ENCODE measurements at regions not wholly inside any gene's neighbourhood (a gene's known extent, or its start where the extent isn't known, plus 50 kb on each side); places are given as distances from the start of the nearest gene placed in this dataset.
A peak's percentile ranks its signal among the peaks of the same experiment; 100 is the strongest.
"Not testable (repeated sequence)": the region's sequence is repeated elsewhere in the genome, so short reads cannot be mapped to it uniquely, and the experiment has no call there.

- DNase-seq (ENCODE audit: low read depth) = no peak
These were observed 138.3 kb downstream of the FOXL1 start for GRCh38 chr16:86716649-86717048.

DNA sequence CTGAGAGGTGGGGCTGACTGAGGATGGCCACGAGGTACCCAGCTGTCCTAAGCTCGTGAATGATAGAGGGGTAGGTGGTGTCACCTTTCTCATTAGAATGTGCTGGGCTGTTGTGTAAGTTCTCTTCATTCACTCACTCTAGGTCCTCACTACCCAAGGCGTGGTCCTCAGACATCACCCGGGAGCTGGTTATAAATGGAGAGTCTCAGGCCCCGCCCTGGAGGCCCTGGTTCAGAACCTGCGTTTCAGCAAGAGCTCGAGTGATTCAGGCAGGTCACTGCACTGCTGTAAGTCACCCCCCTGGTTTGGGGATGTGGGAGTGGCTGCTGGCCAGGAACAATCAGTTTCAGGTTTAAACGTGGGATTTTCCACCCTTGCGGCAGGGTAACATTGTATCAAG lies 139.8 kb downstream of the FOXL1 start:
- DNase-seq (ENCODE audit: low read depth) = no peak

- DNase-seq (ENCODE audit: low read depth) = peak; percentile 75
These were observed 144.6 kb downstream of the FOXL1 start for GRCh38 chr16:86722970-86723369.

GRCh38 chr16:86723689-86724088 lies 145.3 kb downstream of the FOXL1 start:
- DNase-seq (ENCODE audit: low read depth) = no peak

DNA sequence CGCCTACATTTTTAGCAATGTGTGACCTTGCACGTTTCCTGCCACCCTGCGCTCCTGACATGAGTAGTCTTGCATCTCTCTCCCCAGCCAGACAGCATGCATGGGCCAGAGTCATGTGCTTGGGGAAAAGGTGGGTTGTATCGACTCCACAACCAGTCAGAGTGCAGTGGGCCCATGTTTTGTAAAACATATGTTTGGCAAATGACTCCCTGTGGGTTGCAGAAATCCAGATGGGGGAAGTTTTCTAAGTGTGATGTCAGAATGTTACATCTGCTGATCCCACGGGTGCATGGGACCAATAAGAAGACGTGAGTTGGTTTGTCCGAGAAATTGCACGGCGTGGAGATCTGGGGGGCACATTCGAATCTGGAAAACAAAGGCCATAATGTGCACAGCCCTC lies 147.1 kb downstream of the FOXL1 start:
- DNase-seq (ENCODE audit: low read depth) = no peak

DNA sequence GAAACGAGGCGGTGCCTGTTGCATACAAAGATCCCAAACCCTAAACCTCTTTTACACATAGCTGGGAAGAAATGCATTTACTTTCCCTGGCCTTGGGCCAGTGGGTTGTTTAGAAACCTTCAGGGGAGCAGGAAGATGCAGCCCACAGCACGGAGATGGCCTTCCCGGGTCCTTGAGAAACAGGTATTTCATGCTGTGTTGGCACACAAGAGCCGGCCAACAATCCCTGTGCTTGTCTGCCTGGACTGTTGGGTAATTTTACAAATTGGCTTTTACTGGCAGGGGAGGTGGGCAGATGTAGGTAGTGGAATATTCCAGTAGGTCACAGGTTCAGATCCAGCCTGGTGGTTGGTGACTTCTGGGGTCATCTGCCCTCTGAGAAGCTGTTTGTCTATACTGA lies 148.0 kb downstream of the FOXL1 start:
- DNase-seq (ENCODE audit: low read depth) = no peak

GRCh38 chr16:86727131-86727530 lies 148.8 kb downstream of the FOXL1 start:
- DNase-seq (ENCODE audit: low read depth) = no peak

DNA sequence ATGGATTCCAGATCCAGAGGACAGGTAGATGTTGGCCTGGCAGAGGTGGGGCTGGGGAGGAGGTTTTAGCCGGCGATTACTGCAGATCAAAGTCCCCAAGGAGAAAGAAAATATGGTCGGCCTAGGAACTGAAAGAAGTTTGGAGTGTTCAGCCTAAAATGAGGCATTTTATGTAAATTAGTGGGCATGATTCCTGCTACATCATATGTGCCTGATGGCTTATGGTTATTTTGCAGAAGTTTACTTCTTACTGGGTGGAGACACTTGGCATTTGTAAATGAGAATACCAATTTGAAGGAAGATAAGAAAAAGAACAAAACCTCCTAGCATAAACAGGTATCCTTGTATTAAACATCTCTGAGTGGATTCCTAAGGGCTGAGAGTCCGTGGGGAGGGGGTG lies 149.3 kb downstream of the FOXL1 start:
- no peak for DNase-seq (ENCODE audit: low read depth)

DNA sequence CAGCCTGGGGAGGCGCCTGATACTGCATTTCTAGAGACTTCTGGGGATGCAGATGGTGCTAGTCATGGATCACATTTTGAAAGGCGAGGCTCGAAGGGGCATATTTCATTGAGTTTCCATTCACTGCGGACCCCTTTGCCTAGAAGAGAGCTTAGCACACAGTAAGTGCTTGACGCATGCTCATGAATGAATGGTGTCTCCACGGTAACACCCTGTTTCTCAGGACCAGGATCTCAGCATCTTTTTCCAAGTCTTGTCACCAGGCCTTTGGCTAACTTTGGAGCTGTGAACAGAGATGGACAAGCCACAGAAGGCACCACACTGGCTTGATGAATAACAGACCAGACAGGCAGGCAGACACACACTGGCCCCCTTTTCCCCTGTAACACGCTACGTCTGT lies 151.3 kb downstream of the FOXL1 start:
- no peak for DNase-seq (ENCODE audit: low read depth)

DNA sequence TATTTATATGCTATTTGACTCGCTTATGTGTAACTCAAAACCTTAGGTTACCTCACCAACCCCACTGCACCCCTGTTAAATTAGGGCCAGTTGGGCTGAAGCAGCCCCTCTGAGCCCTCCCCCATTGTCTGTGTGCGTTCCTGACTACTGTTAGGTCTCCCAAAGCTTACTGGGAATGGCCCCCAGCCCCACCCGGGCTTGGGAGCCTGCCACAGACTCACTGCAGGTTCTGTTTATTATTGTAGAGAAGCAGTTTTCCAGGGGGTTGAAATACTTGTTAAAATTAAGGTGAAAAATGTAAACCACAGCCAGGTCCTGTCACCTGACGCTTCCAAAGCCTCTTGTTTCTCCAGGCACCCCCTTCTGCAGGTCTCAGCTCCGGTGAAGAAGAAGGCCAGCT lies 151.7 kb downstream of the FOXL1 start:
- no peak for DNase-seq (ENCODE audit: low read depth)

DNA sequence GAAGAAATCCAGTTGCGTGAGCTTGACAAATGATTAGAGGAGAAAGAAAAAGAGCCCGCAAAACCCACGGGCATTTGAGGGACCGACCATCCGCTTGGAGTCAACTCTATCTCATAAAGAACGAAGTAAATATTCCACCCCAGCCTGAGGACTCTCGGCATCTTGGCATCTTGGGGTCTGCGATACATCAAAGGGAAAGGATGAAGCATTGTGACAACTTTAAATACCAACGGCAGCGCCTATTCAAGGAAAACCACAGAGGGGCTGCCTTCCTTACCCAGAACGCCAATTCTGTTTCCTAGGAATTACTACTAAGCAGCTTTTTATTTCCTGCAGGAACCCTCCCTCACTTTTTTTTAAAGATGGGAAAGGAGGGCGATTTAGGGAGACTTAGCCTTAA lies 152.2 kb downstream of the FOXL1 start:
- no peak for DNase-seq (ENCODE audit: low read depth)

DNA sequence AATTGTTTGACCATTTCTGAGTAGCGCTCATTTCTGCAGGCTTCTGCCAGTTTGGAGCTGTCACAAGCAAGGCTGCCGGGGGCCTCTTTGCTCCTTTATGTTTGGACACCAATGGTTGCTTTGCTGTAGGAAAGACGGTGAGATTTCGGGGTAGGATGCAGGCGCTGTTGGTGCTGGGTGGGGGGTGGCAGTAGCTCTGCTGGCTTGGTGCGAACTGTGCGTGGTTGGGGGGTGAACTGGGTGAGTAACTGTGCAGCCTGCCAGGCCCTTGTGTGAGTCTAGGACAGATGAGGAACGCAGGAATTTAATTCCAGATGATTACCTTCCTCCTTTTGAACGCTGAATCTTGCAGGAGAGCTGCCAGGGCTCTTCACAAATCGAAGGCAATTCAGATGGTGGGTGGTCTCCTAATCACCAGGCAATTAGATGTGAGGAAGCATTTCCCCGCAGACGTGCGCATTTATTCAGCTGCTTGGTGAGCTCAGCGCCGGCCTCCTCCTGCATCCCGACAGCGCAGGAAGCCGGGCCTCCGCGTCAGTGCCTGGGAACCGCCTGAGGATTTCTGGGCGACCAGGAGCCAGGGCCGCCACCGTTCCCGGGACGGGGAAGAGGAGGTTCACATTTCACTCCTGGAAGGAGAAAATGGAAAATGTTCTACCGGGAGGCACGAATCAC lies 154.4 kb downstream of the FOXL1 start:
- no peak for DNase-seq (ENCODE audit: low read depth)

DNA sequence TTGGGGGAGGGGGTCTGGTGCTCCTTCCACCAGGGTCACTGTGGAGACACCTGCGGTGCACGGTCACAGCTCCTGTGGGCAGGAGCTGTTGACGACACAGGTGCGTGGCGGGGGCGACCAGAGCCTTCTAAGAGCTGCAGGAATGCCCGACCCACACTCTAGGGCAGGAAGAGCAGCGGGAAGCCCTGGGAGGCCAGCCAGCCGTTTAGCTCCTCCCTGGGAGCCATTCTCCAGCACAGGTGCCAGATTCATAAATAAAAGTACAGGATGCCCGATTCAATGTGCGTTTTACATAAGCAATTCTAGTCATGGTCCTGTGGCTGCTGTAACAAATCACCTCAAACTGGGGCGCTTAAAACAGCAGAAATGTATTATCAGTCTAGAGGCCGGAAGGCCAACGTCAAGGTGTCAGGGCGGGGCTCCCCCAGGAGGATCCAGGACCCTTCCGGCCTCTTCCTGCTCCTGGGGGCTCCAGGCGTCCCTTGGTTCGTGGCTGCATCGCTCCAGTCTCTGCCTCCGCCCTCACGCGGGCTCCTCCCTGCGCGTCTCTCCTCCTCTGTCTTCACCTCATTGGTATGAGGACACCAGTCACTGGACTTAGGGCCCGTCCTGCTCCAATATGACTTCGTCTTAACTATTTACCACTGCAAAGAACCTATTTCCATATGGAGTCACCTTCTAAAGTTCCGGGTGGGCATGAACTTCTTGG lies 155.4 kb downstream of the FOXL1 start:
- no peak for DNase-seq (ENCODE audit: low read depth)

GRCh38 chr16:86734543-86735460 lies 156.5 kb downstream of the FOXL1 start:
- DNase-seq (ENCODE audit: low read depth) = no peak

- DNase-seq (ENCODE audit: low read depth) = no peak
These were observed 157.4 kb downstream of the FOXL1 start for GRCh38 chr16:86735727-86736126.

DNA sequence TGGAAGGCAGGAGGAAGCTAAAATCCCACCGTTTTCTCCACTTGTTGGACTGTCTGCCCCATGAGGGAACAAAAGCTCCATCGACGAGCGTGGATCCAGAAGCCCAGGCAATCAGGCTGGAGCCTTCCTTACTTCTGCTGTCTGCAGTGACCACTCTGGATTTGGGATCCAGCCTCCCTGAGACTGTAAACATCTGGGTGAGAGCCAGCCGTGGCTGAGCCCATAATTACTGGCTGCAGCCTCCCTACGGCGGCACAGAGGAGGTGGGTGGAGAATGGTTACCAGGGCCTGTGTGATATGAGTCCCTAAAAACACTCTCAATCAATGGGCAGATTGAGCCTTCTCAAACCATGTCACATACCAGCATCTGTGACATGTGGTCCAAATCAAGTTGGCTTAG lies 158.2 kb downstream of the FOXL1 start:
- no peak for DNase-seq (ENCODE audit: low read depth)

DNA sequence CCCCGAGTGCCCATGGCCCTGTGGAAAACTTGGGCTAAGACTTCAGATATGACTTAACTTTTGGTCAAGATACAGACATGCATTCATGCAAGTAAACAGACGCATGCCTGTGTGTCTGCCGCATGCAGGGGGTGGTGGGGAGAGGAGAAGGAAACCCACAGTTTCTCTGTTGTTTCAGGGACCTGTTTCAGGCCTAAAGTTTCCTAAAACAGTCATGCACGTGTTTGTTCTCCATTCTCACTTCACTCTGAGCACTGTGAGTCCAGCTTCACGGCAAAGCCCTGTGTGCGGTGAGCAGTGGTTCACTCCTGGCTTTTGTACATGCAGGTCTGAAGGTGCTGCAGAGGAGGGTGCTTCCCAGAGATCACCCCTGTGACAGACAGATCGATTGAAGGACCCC lies 158.7 kb downstream of the FOXL1 start:
- no peak for DNase-seq (ENCODE audit: low read depth)

DNA sequence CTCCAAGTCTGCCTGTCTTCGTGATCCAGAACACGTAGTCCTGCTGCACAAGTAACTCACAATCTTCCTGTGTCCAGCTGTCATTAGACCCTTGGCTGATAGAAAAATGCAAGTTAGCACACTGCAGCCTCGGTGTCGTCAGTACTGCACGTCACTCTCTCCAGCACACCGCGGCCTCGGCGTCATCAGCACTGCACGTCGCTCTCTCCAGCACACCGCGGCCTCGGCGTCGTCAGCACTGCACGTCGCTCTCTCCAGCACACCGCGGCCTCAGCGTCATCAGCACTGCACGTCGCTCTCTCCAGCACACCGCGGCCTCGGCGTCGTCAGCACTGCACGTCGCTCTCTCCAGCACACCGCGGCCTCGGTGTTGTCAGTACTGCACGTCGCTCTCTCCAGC lies 160.0 kb downstream of the FOXL1 start:
- not testable (repeated sequence) for DNase-seq (ENCODE audit: low read depth)

DNA sequence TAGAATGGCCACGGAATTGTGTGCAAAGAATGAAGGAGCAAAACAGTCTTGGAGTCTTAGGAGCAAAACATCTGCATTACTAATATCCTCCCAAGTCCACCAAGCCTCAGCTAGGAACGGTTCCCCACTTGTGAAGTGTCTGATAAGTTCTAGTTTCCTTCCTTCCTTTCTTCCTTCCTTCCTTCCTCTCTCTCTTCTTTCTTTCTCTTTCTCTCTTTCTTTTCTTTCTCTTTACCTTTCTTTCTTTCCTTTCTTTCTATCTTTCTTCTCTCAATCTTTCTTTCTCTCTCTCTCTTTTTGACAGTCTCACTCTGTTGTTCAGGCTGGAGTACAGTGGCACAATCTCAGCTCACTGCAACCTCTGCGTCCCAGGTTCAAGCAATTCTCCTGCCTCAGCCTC lies 160.8 kb downstream of the FOXL1 start:
- no peak for DNase-seq (ENCODE audit: low read depth)

DNA sequence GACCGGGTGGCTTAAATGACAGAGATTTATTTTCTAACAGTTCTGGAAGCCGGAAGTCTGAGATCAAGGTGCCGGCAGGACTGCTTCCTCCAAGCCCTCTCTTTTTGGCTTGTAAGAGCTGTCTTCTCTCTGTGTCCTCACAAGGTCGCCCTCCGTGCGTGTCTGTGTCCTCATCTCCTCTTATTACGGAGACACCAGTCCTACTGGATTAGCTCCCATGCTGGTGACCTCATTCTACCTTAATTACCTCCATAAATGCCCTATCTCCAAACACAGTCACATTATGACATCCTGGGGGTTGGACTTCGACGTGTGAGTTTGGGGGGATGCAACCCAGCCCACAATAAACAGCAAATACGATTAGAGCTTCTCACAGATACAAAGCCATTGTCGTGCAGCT lies 161.5 kb downstream of the FOXL1 start:
- no peak for DNase-seq (ENCODE audit: low read depth)

- DNase-seq (ENCODE audit: low read depth) = no peak
These were observed 161.9 kb downstream of the FOXL1 start for GRCh38 chr16:86740298-86740697.

DNA sequence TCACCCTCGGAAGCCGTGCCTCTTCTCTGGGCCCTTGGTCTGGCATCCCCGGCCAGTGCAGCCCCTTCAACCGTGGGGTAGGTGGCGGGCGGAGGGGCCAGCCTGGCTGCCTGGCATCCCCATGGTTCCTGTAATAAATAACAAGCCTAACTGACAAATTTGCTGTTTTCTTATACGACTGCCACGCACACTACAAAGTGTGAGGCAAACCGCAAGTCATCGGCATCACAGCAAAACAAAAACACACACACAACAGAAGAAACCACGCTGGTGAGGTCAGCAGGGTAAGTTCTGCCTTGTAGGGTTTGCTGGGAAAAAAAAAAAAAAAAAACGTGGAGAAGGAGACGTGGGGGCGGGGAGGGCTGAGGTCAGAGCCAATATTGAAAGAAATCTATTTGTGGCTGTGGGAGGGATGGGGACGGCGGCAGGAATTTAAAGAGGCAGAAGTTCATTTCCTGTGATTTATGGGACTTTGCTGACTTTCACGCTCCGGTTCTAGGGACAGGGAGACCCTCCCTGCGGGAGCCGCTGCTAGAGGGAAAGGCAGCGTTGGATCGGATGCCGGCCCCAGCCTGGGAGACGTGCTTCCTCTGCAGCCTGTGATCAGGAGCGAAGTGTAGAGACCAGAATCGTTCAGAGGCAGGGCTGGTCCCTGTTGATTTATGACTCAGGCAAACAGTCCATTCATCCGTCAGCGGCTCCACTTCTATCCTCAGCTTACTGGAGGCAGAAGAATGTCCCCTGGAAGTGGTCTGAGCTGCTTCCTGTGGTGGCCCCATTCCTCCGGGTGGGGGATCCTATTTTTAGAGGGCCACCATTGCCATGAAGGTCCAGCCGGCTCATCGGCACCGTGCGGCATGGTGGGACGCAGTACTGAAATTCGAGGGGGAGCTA lies 162.8 kb downstream of the FOXL1 start:
- DNase-seq (ENCODE audit: low read depth) = peak; percentile 68

Measured in stromal cell of bone marrow (primary cell).